Neural progenitor cell (in vitro differentiated cells): ENCODE measurements at regions not wholly inside any gene's neighbourhood (a gene's known extent, or its start where the extent isn't known, plus 50 kb on each side); places are given as distances from the start of the nearest gene placed in this dataset.

ENCODE experiments used
- DNase-seq: peaks from one replicate; pipeline ENCODE4 v3.0.0-alpha.2; 2016; ENCODE audit warnings: low spot score
- H2AFZ ChIP-seq: fragments of 200-600 bp; sonication (generic); replicated peaks from 2 replicates; pipeline ENCODE4 v1.6.1; 2016; ENCODE audit warnings: antibody characterized with exemption
- H3F3A ChIP-seq: fragments of 200-600 bp; sonication (generic); 2 replicates; pipeline ENCODE4 v1.6.1; 2016; ENCODE audit warnings: antibody characterized with exemption, low read depth
- H3K27ac ChIP-seq: fragments of 200-600 bp; sonication (generic); 2 replicates; pipeline ENCODE4 v1.5.1; 2016; ENCODE audit warnings: mild to moderate bottlenecking
- H3K27me3 ChIP-seq: fragments of 200-600 bp; sonication (generic); 2 replicates; pipeline ENCODE4 v1.6.1; 2016; ENCODE audit warnings: mild to moderate bottlenecking, moderate library complexity
- H3K36me3 ChIP-seq: fragments of 200-600 bp; sonication (generic); 2 replicates; pipeline ENCODE4 v1.5.1; 2016
- H3K4me1 ChIP-seq: fragments of 200-600 bp; sonication (generic); 2 replicates; pipeline ENCODE4 v1.6.1; 2016; ENCODE audit warnings: mixed run types
- H3K4me2 ChIP-seq: fragments of 200-600 bp; sonication (generic); 2 replicates; pipeline ENCODE4 v1.6.1; 2016
- H3K4me3 ChIP-seq: fragments of 200-600 bp; sonication (generic); 2 replicates; pipeline ENCODE4 v1.5.1; 2016
- H3K79me2 ChIP-seq: fragments of 200-600 bp; sonication (generic); 2 replicates; pipeline ENCODE4 v1.6.1; 2016; ENCODE audit warnings: low read depth
- H3K9ac ChIP-seq: fragments of 200-600 bp; sonication (generic); 2 replicates; pipeline ENCODE4 v1.6.1; 2016
- H3K9me3 ChIP-seq: fragments of 200-600 bp; sonication (generic); 2 replicates; pipeline ENCODE4 v1.5.1; 2016; ENCODE audit warnings: low read depth
- H4K20me1 ChIP-seq: fragments of 200-600 bp; sonication (generic); 2 replicates; pipeline ENCODE4 v1.6.1; 2016; ENCODE audit warnings: low read depth
- H3K27ac Mint-ChIP-seq: 3 replicates; pipeline ENCODE4 v1.8.0; 2021; ENCODE audit warnings: mixed read lengths
- H3K27me3 Mint-ChIP-seq: 2 replicates; pipeline ENCODE4 v1.8.0; 2022; ENCODE audit warnings: low read depth, mild to moderate bottlenecking, inconsistent platforms, moderate library complexity, mixed read lengths; ENCODE audit not compliant: insufficient read depth
- H3K36me3 Mint-ChIP-seq: 3 replicates; pipeline ENCODE4 v1.8.0; 2021; ENCODE audit warnings: mixed read lengths
- H3K4me1 Mint-ChIP-seq: 3 replicates; pipeline ENCODE4 v1.8.0; 2021; ENCODE audit warnings: mixed read lengths
- H3K4me3 Mint-ChIP-seq: 3 replicates; pipeline ENCODE4 v1.8.0; 2021; ENCODE audit warnings: mild to moderate bottlenecking, moderate library complexity, mixed read lengths
- H3K9me3 Mint-ChIP-seq: 3 replicates; pipeline ENCODE4 v1.8.0; 2020; ENCODE audit warnings: mixed read lengths
- CTCF ChIP-seq: fragments of 200-600 bp; sonication (generic); IDR thresholded peaks from 2 replicates; pipeline ENCODE4 v1.5.1; 2017; ENCODE audit warnings: antibody characterized with exemption, mild to moderate bottlenecking
- EZH2 ChIP-seq: fragments of 200-600 bp; sonication (generic); IDR thresholded peaks from 2 replicates; pipeline ENCODE4 v1.6.1; 2017; ENCODE audit warnings: antibody characterized with exemption, mild to moderate bottlenecking, moderate library complexity
- EZH2phosphoT487 ChIP-seq: fragments of 200-600 bp; sonication (generic); IDR thresholded peaks from 2 replicates; pipeline ENCODE4 v1.6.1; 2017; ENCODE audit warnings: antibody characterized with exemption

- Mint-ChIP-seq H3K4me1 (no peaks in the 10 kb centered on the region), H3K4me3 (no peak overlapping the region), H3K9me3 (peaks cover 7% of the 10 kb centered on the region), H3K27me3 (no peaks in the 10 kb centered on the region), H3K27ac (no peak overlapping the region), H3K36me3 (no peaks in the 10 kb centered on the region)
- Histone ChIP-seq H3K36me3 (no peaks in the 10 kb centered on the region), H4K20me1 (no peaks in the 10 kb centered on the region), H3K27ac (no peak overlapping the region), H3K4me2 (no peak overlapping the region), H3K27me3 (no peaks in the 10 kb centered on the region), H3K4me1 (no peaks in the 10 kb centered on the region), H3K9me3 (no peaks in the 10 kb centered on the region), H3F3A (no peaks in the 10 kb centered on the region), H3K9ac (no peak overlapping the region), H3K79me2 (no peaks in the 10 kb centered on the region), H2AFZ (no peak overlapping the region), H3K4me3 (no peak overlapping the region)
- TF ChIP-seq EZH2phosphoT487 (no peak), EZH2 (no peak), CTCF (no peak)
- DNase-seq = no peak
Observed at GRCh38 chr3:78143000-78143399, 1103.1 kb downstream of the ROBO2 start.

DNA sequence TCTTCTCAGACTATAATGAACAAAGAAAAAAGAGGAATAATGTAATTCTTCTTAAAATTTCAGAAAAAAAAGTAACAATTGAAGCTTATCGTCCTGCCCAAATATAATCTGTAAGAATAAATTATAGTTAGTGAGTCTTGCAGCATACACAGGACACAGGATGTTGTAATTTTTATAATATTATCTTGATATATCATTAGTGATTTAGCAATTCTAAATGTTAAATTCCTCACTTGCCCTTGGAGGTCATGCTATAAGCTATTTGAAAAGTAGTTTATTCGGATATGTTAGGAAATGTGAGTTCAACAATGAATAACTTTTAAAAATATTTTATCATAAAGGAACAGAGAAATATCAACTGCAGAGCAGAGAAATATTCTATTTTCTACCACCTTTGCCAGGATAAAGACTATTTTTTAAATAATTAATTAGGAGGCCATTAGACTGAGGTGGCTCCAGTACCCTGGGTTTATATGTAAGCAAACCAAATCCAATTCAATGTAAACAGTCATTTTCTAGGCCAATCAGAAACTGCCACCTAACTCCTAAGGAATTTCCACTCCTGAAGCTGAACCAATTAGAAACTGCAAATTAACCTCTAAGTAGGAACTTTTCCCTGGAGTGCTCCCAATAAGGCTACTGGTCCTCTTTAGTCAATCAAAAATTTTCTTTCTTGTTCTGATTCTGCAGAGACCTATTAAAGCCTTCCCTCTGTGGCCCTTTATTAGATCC lies 1109.3 kb downstream of the ROBO2 start:
- Mint-ChIP-seq H3K27me3 (no peaks in the 10 kb centered on the region), H3K27ac (no peak overlapping the region)
- H3K9ac ChIP-seq = no peak overlapping the region

GRCh38 chr3:78153973-78154372 lies 1114.1 kb downstream of the ROBO2 start:
- H3K4me1 ChIP-seq = no peaks in the 10 kb centered on the region
- H4K20me1 ChIP-seq = no peaks in the 10 kb centered on the region
- Mint-ChIP-seq H3K4me1 (no peaks in the 10 kb centered on the region), H3K27ac (no peak overlapping the region), H3K4me3 (no peak overlapping the region), H3K27me3 (peaks cover 7% of the 10 kb centered on the region), H3K9me3 (peaks cover 5% of the 10 kb centered on the region), H3K36me3 (peaks cover 1% of the 10 kb centered on the region)
- H3F3A ChIP-seq = no peaks in the 10 kb centered on the region
- no peaks in the 10 kb centered on the region for H3K27me3 ChIP-seq
- H2AFZ ChIP-seq = no peak overlapping the region
- H3K27ac ChIP-seq = no peak overlapping the region
- TF ChIP-seq EZH2 (no peak), EZH2phosphoT487 (no peak), CTCF (no peak)
- H3K4me2 ChIP-seq = no peak overlapping the region
- H3K9ac ChIP-seq = no peak overlapping the region
- DNase-seq = no peak
- no peaks in the 10 kb centered on the region for H3K79me2 ChIP-seq
- no peaks in the 10 kb centered on the region for H3K9me3 ChIP-seq
- no peaks in the 10 kb centered on the region for H3K36me3 ChIP-seq
- no peak overlapping the region for H3K4me3 ChIP-seq

More for the DNA sequence above, 1109.3 kb downstream of the ROBO2 start:
- H4K20me1 ChIP-seq = no peaks in the 10 kb centered on the region
- no peaks in the 10 kb centered on the region for H3K9me3 ChIP-seq
- no peaks in the 10 kb centered on the region for H3K36me3 ChIP-seq
- H2AFZ ChIP-seq = no peak overlapping the region
- Mint-ChIP-seq H3K9me3 (peaks cover 7% of the 10 kb centered on the region), H3K4me3 (no peak overlapping the region), H3K4me1 (no peaks in the 10 kb centered on the region), H3K36me3 (no peaks in the 10 kb centered on the region)
- no peak overlapping the region for H3K27ac ChIP-seq
- H3K4me2 ChIP-seq = no peak overlapping the region
- H3K4me1 ChIP-seq = no peaks in the 10 kb centered on the region
- DNase-seq = no peak
- TF ChIP-seq EZH2phosphoT487 (no peak), EZH2 (no peak), CTCF (no peak)
- H3F3A ChIP-seq = no peaks in the 10 kb centered on the region
- no peak overlapping the region for H3K4me3 ChIP-seq
- H3K79me2 ChIP-seq = no peaks in the 10 kb centered on the region
- no peaks in the 10 kb centered on the region for H3K27me3 ChIP-seq
